ENCODE measurements at regions not wholly inside any gene's neighbourhood (a gene's known extent, or its start where the extent isn't known, plus 50 kb on each side); places are given as distances from the start of the nearest gene placed in this dataset.

GRCh38 chr5:44881266-44881665 is 72.5 kb downstream of the MRPS30 start:
- TF ChIP-seq POLR2A (IDR thresholded peaks at IDR 0.05): no peak
- no peak for TF ChIP-seq CTCF (IDR thresholded peaks at IDR 0.05)
